Adrenal gland (tissue), 5 donors: ENCODE measurements at regions not wholly inside any gene's neighbourhood (a gene's known extent, or its start where the extent isn't known, plus 50 kb on each side); places are given as distances from the start of the nearest gene placed in this dataset.

Experiments
- CTCF ChIP-seq, 6 experiments: fragments of 450-650 bp in 4 of 6; fragments of 200-600 bp in 2 of 6; sonication (generic) in 1 of 6; IDR thresholded peaks; 1 replicate in 5 of 6; 2 replicates in 1 of 6; pipeline versions ENCODE4 v1.5.1 to v1.8.0; 2016 to 2021; ENCODE audit warnings: antibody characterized with exemption in 6 of 6, mild to moderate bottlenecking in 2 of 6, moderate library complexity in 1 of 6
- POLR2A ChIP-seq, 2 donors: fragments of 450-650 bp; IDR thresholded peaks; one replicate each; pipeline ENCODE4 v1.6.1; 2017; ENCODE audit warnings: antibody characterized with exemption in 2 of 2, mild to moderate bottlenecking in 2 of 2, moderate library complexity in 1 of 2
- donor health status: DM: no; HTN: no; CAD: no.

- TF ChIP-seq CTCF (IDR thresholded peaks at IDR 0.05) (no peak), POLR2A (IDR thresholded peaks at IDR 0.05) (no peak)
Observed at GRCh38 chr1:110771245-110772022, 96.7 kb upstream of the KCNA3 start.
